Stimulated activated naive B cell treated with anti-CD40 and anti-IgM and Interleukin-4, amounts not matched to agents 10 μg/mL and 1 μg/mL and 100 μg/mL, for 72 hours (primary cell): ENCODE measurements at regions not wholly inside any gene's neighbourhood (a gene's known extent, or its start where the extent isn't known, plus 50 kb on each side); places are given as distances from the start of the nearest gene placed in this dataset.
"Not testable (repeated sequence)": the region's sequence is repeated elsewhere in the genome, so short reads cannot be mapped to it uniquely, and the experiment has no call there.

Experiments used
- ATAC-seq, 2 donors: fragments of 150-1000 bp; cut with Tn5 transposase; replicated peaks; 2 replicates each; pipeline ENCODE4 v1.10.0; 2021; ENCODE audit warnings: moderate library complexity in 1 of 2
- DNase-seq: peaks from one replicate; pipeline ENCODE4 v3.0.0; 2021
- H3K27ac Mint-ChIP-seq: one replicate; pipeline ENCODE4 v1.8.0; 2022; ENCODE audit warnings: mild to moderate bottlenecking, mixed read lengths
- H3K27me3 Mint-ChIP-seq, 2 donors: one replicate each; pipeline ENCODE4 v1.8.0; 2022; ENCODE audit warnings: mixed read lengths in 2 of 2
- H3K36me3 Mint-ChIP-seq, 2 donors: one replicate each; pipeline ENCODE4 v1.8.0; 2022; ENCODE audit warnings: mixed read lengths in 2 of 2, mild to moderate bottlenecking in 1 of 2
- H3K4me1 Mint-ChIP-seq, 2 donors: one replicate each; pipeline ENCODE4 v1.8.0; 2022; ENCODE audit warnings: mixed read lengths in 2 of 2, mild to moderate bottlenecking in 1 of 2
- H3K4me3 Mint-ChIP-seq, 2 donors: one replicate each; pipeline ENCODE4 v1.8.0; 2022; ENCODE audit warnings: mild to moderate bottlenecking in 2 of 2, mixed read lengths in 2 of 2, moderate library complexity in 1 of 2
- H3K9me3 Mint-ChIP-seq, 2 donors: one replicate each; pipeline ENCODE4 v1.8.0; 2022; ENCODE audit warnings: mixed read lengths in 2 of 2, mild to moderate bottlenecking in 1 of 2

DNA sequence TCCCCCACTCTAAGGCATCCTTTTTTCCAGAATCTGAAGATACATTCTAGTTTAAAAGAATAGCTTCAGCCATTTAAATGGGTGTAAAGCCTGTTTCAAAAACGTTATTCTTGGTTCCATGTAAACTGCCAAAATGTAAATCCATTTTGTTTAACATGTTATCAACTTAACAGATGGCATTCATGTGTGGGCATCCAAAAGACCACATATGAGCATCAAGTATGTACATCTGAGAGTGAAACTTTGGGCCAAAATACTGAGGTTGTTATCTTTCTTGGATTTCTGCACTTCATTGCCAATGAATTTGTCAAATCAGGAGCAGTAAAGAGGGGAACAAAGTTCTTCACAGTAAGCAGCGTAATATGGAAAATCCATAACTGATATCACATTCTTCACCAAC, 395.4 kb downstream of the ZNF804A start:
- DNase-seq (no peak), ATAC-seq (no peak)
- Mint-ChIP-seq H3K27me3 (no peaks in the 10 kb centered on the region), H3K4me1 (no peaks in the 10 kb centered on the region), H3K27ac (no peak overlapping the region), H3K36me3 (no peaks in the 10 kb centered on the region), H3K4me3 (no peak overlapping the region), H3K9me3 (peaks cover 0 to 3% of the 10 kb centered on the region in 2 donors)

DNA sequence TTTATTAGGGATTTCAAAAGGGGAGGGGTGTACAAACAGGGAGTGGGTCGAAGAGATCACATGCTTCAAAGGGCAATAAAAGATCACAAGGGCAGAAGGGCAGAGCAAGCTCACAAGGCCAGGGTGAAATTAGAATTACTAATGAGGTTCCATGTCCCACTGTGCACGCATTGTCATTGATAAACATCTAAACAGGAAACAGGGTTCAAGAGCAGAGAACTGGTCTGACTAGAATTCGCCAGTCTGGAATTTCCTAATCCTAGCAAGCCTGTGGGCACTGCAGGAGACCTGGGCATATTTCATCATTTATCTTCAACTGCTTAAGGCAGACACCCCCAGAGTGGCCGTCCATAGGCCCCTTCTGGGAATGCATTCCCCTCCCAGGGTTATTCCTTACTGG, 408.2 kb downstream of the ZNF804A start:
- ATAC-seq: no peak
- Mint-ChIP-seq H3K27me3 (no peaks in the 10 kb centered on the region), H3K4me1 (no peaks in the 10 kb centered on the region), H3K27ac (no peak overlapping the region), H3K9me3 (peaks cover 15 to 16% of the 10 kb centered on the region in 2 donors), H3K36me3 (no peaks in the 10 kb centered on the region), H3K4me3 (no peak overlapping the region)
- no peak for DNase-seq

DNA sequence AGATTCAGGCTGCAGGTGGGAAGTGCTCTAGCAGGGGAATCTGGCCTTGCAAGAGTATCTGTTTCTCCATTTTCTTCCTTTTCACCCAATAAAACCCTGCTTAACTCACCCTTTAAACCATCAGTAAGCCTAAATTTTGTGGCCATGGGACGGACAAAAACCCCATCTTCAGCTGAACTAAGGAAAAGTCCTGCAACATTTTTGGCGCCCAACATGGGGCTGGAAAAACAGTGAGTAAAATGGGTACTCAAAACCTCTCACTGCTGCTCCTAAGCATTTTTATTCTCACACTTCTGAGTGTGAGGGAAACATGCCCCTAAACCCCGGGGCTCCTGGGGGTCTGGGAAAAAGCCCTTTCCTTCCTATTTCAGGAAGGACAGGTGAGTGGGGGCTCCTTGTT, 414.3 kb downstream of the ZNF804A start:
- Mint-ChIP-seq H3K9me3 (peaks cover 7 to 19% of the 10 kb centered on the region in 2 donors), H3K27ac (no peak overlapping the region), H3K36me3 (no peaks in the 10 kb centered on the region), H3K4me3 (no peak overlapping the region), H3K27me3 (no peaks in the 10 kb centered on the region), H3K4me1 (no peaks in the 10 kb centered on the region)
- no peak for ATAC-seq
- no peak for DNase-seq

DNA sequence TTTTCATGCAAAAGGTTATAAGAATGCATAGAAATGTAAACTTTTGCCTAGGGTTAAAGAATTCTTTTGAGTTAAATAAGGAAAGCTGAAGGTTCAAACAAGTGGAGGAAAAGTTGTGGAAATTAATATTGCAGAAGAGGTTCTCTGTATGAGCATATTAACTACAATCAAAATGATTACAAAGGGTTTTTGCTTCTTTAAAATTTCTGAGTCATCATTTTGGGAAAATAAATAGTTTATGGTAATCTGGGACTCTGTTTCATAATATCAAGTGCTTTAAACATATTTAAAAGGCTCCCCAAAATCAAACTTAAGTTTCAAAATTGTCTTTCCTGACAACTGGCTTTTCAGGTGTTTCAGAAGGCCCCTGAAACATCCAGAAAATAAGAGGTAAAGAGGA, 415.7 kb downstream of the ZNF804A start:
- no peak for ATAC-seq
- Mint-ChIP-seq H3K4me3 (no peak overlapping the region), H3K27me3 (no peaks in the 10 kb centered on the region)

DNA sequence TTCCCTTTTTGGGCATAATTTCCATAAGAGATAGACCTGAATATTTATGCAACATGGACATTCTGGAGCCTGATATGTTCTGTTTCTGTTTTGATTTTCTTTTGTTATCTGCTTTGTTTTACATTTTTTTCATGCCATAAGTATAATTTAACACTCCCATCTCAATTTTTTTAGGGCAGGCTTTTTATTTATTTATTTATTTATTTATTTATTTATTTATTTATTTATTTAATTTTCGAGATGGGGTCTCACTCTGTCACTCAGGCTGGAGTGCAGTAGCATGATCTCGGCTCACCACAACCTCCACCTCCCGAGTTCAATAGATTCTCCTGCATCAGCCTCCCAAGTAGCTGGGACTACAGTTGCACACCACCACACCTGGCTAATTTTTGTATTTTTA, 427.6 kb downstream of the ZNF804A start:
- H3K36me3 Mint-ChIP-seq, H3K27ac Mint-ChIP-seq, H3K4me1 Mint-ChIP-seq, H3K4me3 Mint-ChIP-seq, ATAC-seq, H3K27me3 Mint-ChIP-seq, DNase-seq, H3K9me3 Mint-ChIP-seq: not testable (repeated sequence)

More for the DNA sequence above, 415.7 kb downstream of the ZNF804A start:
- no peak for DNase-seq
- no peak overlapping the region for H3K27ac Mint-ChIP-seq
- H3K9me3 Mint-ChIP-seq: peaks cover 7 to 19% of the 10 kb centered on the region in 2 donors
- H3K36me3 Mint-ChIP-seq: no peaks in the 10 kb centered on the region
- H3K4me1 Mint-ChIP-seq: no peaks in the 10 kb centered on the region

DNA sequence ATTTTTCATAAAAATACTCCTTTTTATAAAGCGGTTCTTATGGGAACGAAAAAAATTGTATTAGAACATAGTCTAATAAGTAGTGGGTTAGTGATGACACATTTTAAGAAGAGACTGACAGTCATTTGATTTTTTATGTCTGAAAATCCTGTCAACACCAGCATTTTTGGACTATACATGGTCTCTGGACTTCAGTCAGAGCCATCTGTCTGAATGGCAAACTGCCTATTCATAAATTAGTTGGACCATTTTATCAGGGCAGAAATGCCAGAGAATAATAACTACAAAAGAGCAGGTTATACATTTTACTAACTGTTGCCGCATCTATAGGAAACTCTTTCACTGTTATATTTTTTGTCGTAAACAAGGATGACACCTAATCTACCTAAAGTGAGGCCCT, 437.6 kb downstream of the ZNF804A start:
- H3K36me3 Mint-ChIP-seq: no peaks in the 10 kb centered on the region
- ATAC-seq (no peak), DNase-seq (no peak)
- no peaks in the 10 kb centered on the region for H3K27me3 Mint-ChIP-seq
- no peak overlapping the region for H3K4me3 Mint-ChIP-seq
- no peak overlapping the region for H3K27ac Mint-ChIP-seq
- H3K4me1 Mint-ChIP-seq: no peaks in the 10 kb centered on the region
- peaks cover 8% of the 10 kb centered on the region in 2 donors for H3K9me3 Mint-ChIP-seq

DNA sequence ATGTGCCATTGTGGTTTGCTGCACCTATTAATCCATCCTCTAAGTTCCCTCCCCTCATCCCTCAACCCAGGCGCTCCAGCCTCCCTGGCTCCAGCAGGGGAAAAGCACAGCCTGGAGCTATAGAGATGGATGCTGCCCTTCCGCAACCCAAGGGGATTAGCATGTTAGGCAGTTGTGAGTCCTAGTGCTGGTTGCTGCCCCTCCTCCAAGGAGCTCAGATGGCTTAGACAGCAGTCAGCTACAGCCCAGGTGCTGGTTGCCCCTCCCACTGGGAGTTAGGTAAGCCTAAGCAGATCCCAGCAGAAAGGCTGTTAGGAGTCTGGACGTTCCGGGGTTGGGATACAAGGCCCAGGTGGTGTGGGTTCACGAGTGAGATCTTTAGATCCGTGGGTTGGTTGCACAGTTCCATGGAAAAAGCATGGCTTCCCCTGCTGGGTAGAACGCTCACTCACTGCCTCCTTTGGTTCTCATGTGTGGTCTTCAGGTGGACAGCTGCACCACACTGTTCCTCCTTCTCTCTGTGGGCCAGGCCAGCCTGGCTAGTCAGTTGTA, 446.1 kb downstream of the ZNF804A start:
- DNase-seq: no peak
- Mint-ChIP-seq H3K27ac (no peak overlapping the region), H3K4me3 (no peak overlapping the region), H3K27me3 (no peaks in the 10 kb centered on the region), H3K4me1 (no peaks in the 10 kb centered on the region), H3K36me3 (no peaks in the 10 kb centered on the region), H3K9me3 (peaks cover 16 to 21% of the 10 kb centered on the region in 2 donors)
- no peak for ATAC-seq

DNA sequence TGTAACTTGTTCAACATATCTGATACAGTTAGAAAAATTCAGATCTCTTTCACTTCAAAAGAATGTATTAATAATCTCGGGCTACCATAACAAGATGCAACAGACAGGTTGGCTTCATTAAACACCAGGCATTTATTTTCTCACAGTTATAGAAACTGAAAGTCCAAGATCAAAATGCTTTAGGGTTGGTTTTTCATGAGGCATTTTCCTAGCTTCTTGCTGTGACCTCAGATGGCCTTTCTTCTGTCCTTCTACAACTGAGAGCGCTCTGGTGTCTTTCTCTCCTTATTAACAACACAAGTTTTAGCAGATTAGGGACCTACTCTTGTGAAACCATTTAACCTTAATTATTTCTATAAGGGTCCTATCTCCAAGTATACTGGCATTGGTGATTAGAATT, 452.5 kb downstream of the ZNF804A start:
- Mint-ChIP-seq H3K36me3 (no peaks in the 10 kb centered on the region), H3K27ac (no peak overlapping the region), H3K4me1 (no peaks in the 10 kb centered on the region), H3K27me3 (no peaks in the 10 kb centered on the region), H3K4me3 (no peak overlapping the region), H3K9me3 (peaks cover 6% of the 10 kb centered on the region in 2 donors)
- ATAC-seq (no peak), DNase-seq (no peak)

DNA sequence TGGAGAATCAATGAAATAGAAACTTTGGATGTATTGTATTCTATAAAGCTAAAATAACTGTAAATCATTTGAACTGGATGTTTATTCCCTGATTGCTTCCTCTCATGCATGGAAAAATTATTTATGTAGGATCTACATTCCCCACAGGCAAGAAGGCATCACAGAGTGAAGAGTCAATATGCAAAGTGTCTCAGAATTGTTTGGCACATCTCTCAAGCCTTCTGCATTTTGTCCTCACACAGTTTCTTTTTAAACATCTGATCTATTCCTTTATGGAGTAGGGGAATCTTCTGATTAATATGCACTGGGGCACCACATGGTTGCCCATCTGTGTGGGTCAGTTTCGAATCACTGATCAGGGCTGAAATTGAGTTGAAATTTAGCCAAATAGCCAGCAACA, 465.4 kb downstream of the ZNF804A start:
- no peak for DNase-seq
- no peak for ATAC-seq
- no peak overlapping the region for H3K4me3 Mint-ChIP-seq
- H3K9me3 Mint-ChIP-seq: peaks cover 0 to 2% of the 10 kb centered on the region in 2 donors
- H3K27me3 Mint-ChIP-seq: no peaks in the 10 kb centered on the region
- H3K4me1 Mint-ChIP-seq: no peaks in the 10 kb centered on the region
- H3K36me3 Mint-ChIP-seq: no peaks in the 10 kb centered on the region
- H3K27ac Mint-ChIP-seq: no peak overlapping the region

DNA sequence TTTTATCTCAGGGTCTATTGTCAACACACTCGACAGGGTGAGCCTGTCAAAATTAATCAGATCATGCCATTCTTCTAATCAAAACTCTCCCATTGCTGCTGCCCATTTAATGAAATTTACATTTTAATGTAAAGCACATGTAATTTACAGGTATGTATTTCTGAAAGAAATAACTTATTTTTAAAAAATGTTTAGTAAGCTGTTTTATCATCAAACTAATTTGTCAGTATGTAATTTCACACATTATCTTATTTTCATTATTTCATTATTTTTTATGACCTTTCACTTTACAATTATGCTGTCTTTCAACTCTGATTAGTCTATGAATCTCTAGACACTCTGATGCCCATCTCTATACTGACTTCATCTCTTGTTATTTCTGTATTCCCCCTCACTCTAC, 467.8 kb downstream of the ZNF804A start:
- H3K4me1 Mint-ChIP-seq: no peaks in the 10 kb centered on the region
- ATAC-seq (no peak), DNase-seq (no peak)
- H3K4me3 Mint-ChIP-seq: no peak overlapping the region
- H3K36me3 Mint-ChIP-seq: no peaks in the 10 kb centered on the region
- H3K27me3 Mint-ChIP-seq: no peaks in the 10 kb centered on the region
- no peaks in the 10 kb centered on the region for H3K9me3 Mint-ChIP-seq
- H3K27ac Mint-ChIP-seq: no peak overlapping the region

DNA sequence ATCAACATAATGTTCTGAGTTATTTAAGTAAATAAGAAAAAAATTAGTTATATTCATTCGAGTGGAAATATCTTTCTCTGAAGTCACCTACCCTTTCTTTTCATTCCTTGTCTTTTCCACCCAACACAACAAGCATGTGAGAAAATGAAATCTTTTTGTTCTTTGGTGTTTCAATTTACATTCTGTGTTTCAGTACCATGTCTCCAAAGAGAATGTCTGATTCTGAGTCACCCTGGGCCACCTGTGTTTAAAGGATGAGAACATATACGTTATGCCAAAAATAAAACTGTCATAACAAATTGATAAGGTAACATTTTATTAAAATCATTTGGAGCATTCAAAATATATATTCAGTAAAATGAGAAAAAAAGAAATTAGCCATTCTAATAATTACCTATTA, 470.8 kb downstream of the ZNF804A start:
- H3K4me1 Mint-ChIP-seq: no peaks in the 10 kb centered on the region
- no peak overlapping the region for H3K4me3 Mint-ChIP-seq
- DNase-seq: no peak
- no peaks in the 10 kb centered on the region for H3K27me3 Mint-ChIP-seq
- H3K27ac Mint-ChIP-seq: no peak overlapping the region
- H3K9me3 Mint-ChIP-seq: no peaks in the 10 kb centered on the region
- ATAC-seq: no peak
- H3K36me3 Mint-ChIP-seq: no peaks in the 10 kb centered on the region

DNA sequence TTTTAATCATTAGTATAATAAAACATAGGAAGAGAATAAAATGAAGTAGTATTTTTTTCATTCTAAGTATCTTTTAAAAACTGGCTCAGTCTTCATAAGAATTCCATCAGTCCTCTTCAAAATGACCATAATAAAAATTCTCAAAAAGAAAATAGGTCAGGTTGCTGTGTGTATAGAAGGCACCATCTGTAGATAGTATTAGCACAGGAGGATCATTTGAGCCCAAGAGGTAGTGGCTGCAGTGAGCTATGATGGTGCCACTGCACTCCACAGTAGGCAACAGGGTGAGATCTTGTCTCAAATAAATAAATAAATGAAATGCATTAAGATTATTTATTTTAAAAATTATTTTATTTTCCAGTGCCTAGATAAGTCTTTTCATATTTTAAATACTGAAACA, 475.8 kb downstream of the ZNF804A start:
- ATAC-seq: no peak
- Mint-ChIP-seq H3K27ac (no peak overlapping the region), H3K27me3 (no peaks in the 10 kb centered on the region), H3K9me3 (no peaks in the 10 kb centered on the region), H3K4me1 (no peaks in the 10 kb centered on the region), H3K36me3 (no peaks in the 10 kb centered on the region), H3K4me3 (no peak overlapping the region)
- no peak for DNase-seq

DNA sequence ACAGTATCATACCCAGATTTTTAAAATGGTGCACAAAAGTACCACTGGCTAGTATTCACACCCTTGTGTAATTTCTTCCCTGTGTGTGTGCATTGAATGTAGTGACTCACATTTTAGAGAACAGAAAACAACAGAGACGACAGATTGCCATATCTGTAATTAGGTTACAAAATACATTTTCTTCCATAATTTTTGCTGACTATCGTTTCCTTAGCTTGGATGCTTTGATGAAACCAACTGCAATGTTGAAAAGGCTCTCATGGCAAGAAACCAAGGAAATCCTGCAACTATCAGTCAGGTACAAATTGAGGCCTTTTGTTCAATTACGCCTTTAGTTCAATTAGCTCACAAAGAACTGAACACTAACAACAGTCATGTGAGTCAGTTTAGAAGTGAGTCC, 484.4 kb downstream of the ZNF804A start:
- no peaks in the 10 kb centered on the region for H3K4me1 Mint-ChIP-seq
- DNase-seq (no peak), ATAC-seq (no peak)
- no peaks in the 10 kb centered on the region for H3K27me3 Mint-ChIP-seq
- no peak overlapping the region for H3K27ac Mint-ChIP-seq
- H3K4me3 Mint-ChIP-seq: no peak overlapping the region
- H3K9me3 Mint-ChIP-seq: peaks cover 0 to 2% of the 10 kb centered on the region in 2 donors
- no peaks in the 10 kb centered on the region for H3K36me3 Mint-ChIP-seq

DNA sequence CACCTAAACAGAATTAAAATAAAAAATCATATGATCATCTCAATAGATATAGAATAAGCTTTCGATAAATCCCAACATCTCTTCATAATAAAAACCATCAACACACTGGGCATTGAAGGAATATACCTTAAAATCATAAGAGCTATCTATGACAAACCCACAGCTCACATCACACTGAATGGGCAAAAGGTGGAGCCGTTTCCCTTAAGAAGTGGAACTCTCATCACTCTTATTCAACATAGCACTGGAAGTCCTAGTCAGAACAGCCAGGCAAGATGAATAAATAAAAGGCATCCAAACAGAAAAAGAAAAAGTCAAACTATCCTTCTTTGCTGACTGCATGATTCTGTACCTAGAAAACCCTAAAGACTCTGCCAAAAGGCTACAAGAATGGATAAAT, 510.3 kb downstream of the ZNF804A start:
- no peak overlapping the region for H3K27ac Mint-ChIP-seq
- no peaks in the 10 kb centered on the region for H3K4me1 Mint-ChIP-seq
- DNase-seq (no peak), ATAC-seq (no peak)
- peaks cover 10 to 14% of the 10 kb centered on the region in 2 donors for H3K9me3 Mint-ChIP-seq
- no peak overlapping the region for H3K4me3 Mint-ChIP-seq
- H3K36me3 Mint-ChIP-seq: no peaks in the 10 kb centered on the region
- H3K27me3 Mint-ChIP-seq: no peaks in the 10 kb centered on the region

DNA sequence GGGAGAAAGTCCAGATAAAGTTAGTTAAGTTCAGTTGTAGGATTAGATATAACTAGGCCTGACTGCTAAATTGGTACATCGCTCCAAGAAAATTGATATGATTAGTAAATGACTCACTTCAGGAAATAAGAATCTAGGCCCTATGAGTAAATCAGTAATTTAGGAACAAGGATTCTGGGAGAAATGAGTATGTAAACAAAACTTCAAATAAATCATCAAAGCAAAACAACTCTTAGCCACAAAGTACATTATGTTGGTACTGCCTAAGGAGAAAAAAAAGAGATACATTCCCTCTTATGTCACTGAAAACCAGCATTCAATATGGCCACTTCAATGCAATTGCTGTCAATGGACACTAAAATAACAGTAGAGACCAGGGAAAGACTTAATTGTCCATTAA, 529.1 kb downstream of the ZNF804A start:
- Mint-ChIP-seq H3K36me3 (no peaks in the 10 kb centered on the region), H3K9me3 (peaks cover 4 to 6% of the 10 kb centered on the region in 2 donors)
- DNase-seq: no peak

DNA sequence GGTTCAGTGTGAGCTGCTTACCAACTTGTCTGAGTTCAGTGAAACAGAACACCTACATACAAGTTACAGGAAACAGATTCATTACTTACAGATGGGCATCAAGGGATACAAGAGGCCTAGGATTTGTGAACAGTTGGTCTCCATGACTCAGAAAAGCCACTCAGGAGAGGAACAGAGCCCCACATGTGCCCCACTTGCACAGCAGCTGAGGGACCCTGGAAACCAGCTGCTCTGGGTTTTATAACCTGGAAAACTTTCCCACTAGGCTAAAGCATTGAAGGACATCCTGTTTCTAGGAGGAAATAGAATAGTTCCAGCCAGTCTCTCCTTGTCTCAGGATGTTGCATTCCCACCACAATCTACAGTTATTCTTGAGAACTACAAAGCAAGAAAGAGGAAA, 530.0 kb downstream of the ZNF804A start:
- ATAC-seq (no peak), DNase-seq (no peak)
- Mint-ChIP-seq H3K27ac (no peak overlapping the region), H3K27me3 (no peaks in the 10 kb centered on the region), H3K36me3 (no peaks in the 10 kb centered on the region), H3K9me3 (peaks cover 4 to 6% of the 10 kb centered on the region in 2 donors), H3K4me3 (no peak overlapping the region), H3K4me1 (no peaks in the 10 kb centered on the region)

More for the DNA sequence above, 529.1 kb downstream of the ZNF804A start:
- Mint-ChIP-seq H3K4me3 (no peak overlapping the region), H3K27ac (no peak overlapping the region), H3K27me3 (no peaks in the 10 kb centered on the region), H3K4me1 (no peaks in the 10 kb centered on the region)
- no peak for ATAC-seq
